HG02798 (cell line): ENCODE measurements at regions not wholly inside any gene's neighbourhood (a gene's known extent, or its start where the extent isn't known, plus 50 kb on each side); places are given as distances from the start of the nearest gene placed in this dataset.

Experiments used
- ATAC-seq: cut with Tn5 transposase; IDR thresholded peaks from one replicate; pipeline ENCODE4 v1.9.1; 2021; ENCODE audit warnings: mild to moderate bottlenecking; ENCODE audit not compliant: unreplicated experiment, poor library complexity

DNA sequence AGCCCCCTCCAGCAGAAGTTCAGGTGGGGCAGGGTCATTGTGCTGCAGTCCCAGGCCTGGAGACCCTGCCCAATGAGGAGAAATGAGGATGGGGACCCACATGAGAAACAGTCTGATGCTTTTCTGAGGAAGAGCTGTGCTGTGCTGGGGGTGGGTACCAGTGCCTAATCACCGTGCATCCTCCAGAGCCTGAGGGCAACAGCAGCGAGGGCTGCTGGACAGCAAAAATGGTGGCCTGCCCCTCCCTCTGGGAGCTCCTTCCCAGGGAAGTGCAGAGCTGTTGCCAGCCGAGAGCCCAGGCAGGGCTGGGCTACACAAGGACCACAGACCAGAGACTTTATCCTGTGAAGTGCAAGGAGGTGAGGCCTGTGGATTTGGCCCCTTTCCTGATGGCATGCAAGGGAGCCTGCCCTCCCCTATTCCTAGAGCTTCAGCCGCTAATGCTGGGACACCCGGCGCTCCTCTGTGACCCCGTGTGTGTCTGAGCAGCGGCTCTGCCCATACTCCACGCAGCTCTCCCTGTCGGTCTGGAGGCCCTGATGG, 134.8 kb downstream of the DSEL start:
- no peak for ATAC-seq

DNA sequence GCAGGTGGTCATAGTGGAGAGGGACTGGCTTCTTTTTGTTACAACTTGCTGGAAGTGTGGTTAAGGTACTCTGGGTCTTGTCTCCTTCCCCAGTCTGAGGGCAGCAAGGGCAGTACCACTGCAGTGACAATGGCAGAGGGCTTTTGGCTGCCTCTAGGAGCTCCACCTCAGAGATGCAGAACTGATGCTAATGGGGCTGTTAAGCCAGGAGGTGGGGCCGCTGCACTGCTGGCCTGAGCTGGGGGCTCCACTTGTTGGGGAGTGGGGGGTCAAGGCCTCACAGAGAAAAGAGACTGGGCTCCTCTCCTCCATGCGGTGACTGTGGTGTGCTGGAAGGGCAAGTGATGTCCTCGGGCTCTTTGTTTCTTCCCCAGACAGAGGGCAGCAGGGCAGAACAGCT, 135.7 kb downstream of the DSEL start:
- no peak for ATAC-seq

DNA sequence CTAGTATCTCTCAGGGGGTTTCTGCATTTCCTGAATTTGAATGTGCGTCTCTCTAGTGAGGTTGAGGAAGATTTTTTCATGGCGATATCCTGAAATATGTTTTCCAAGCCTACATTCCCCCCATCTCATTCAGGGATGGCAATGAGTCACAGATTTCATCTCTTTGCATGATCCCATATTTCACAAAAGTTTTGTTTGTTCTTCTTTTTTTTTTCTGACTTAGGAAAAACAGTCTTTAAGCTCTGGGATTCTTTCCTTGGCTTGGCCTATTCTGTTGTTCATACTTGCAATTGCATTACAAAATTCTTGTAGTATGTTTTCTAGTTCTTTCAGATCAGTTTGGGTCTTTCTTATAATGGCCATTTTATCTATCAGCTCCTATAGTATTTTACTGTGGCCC, 136.5 kb downstream of the DSEL start:
- ATAC-seq, result no peak

DNA sequence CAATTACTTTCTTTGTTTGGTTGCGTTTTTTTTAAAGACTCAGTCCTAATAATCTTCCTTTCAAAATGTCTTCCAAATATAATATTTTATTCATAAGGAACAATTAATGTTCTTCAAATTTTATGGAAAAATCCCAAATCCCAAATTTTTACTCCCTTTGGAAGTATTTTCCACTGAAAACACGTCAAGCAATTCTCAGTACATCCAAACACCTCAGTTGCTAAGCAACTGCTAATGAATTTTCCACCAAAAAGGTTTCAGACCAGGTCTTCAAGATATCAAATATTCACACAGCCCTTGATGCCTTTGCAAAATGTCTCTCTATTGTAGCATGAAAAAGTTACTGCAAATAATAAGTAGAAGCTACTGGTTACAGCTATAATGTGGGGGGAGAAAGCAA, 140.1 kb downstream of the DSEL start:
- ATAC-seq, result no peak

DNA sequence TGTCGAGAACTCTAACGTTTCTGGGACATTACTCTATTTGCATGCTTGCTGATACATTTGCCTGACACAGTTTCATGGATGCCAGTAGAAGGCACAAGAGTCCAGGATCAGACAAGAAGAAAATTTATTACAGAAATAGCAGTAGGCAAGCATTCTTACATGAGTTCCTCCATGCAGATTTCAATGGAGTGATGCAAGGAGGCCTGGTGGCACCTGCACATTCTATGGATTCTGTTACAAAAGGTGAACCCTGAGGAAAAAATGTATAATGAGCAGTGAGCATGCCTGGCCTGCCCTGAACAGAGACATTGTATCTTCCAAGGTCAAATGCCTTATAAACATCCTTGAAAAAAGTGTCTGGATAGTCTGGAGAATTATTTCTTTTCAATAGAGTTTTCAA, 142.9 kb downstream of the DSEL start:
- ATAC-seq, result no peak

DNA sequence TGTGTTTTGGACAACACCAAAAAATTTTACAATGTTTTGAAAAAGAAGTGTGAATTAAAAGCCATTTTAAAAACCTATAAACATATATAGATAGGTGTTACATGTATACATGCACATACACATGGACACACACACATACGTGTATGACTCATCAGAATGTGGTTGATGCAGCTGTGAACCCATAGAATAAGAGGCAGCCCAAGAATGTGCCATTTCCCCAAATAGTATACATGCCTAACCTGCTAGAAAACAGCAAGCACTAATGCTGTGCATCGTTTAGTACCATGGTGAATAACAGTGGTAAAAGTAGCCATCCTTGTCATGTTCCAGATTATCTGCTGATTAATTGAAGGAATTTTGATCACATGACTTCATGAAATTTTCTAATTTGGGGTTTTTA, 149.0 kb downstream of the DSEL start:
- ATAC-seq, result no peak

DNA sequence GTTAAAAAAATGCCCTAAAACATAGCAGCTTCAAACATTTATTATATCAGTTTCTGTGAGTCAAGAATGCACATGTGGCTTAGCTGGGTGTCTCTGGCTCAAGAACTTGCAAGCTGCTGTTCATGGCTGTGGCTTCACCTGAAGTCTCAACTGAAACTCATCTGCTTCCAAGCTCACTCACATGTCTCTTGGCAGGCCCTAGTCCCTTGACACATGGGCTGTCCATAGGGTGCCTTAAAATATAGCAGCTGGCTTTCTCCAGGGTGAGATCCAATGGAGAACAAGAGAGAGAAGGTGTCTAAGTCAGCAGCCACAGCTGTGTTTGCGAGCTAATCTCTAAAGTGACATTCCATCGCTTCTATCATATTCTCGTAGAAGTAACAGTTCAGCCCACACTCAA, 152.8 kb downstream of the DSEL start:
- ATAC-seq, result no peak

DNA sequence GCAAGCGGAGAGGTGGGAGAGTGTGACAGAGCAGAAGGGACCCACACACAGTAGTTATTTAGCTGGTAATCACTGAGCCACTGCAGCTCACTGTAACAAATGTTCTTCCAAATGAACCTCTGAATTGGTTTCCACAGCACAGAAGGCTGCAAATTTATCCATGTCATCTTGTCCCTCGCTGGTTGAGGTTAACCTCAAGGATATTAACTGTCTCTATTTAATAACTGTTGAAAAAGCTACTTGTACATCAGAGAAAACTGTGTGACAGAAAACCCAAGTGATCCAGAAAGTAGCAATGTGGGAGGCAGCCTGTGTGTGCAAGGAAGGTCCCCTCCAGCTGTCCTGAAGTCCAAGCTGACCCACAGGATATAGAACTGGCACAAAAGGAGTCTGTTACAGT, 153.6 kb downstream of the DSEL start:
- ATAC-seq, result no peak

DNA sequence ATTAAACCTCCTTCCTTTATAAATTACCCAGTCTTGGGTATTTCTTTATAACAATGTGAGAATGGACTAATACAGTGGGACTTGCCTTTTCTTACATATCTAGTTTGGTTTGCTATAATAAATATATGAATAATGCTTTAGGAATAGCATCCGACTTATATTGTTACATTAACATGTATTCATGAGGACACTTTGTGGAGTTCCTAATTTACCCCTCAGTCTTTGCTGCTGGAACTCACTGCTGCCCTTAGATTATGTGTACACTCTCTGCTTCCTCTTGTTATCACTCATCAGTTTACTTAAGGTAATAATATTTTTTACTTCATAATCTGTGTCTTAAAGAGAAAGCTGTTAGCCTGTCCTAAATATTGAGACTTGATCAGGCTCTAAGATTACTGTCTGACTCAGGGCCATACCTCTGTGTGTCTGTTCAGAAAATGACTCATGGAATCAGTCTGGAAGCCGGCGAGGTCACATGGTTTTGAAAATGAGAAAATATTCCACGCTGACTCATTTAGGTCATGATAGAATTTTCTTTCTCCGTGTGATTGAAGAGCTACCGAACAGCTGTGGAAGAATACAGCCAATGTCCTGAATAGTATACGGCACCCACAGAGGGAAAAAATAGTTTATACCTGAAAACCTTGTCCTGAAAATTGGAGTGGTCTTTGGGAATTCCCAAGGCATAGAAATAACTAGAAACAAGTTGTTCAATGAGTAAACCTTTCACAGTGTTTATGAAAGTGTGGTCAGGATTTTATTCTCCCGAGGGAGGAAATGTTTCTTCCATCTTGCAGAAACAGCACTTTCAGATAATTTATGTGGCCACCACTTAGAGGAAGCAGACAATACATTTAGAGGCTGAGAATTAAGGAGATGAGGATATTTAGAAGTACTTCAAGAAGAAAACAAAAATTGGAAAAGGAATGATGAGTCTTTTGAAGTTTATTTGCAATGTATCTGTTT, 156.4 kb downstream of the DSEL start:
- peak; percentile 88 for ATAC-seq

DNA sequence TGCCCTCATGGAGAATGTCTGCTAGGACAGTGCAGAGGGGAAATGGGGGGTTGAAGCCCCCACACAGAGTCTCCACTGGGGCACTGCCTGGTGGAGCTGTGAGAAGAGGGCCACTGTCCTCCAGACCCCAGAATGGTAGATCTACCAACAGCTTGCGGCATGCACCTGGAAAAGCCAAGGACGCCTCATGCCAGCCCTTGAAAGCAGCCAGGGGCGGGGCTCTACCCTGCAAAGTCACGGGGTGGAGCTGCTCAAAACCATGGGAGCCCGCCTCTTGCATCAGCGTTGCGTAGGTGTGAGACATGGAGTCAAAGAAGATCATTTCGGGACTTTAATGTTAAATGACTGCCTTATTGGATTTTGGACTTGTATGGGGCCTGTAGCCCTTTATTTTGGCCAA, 157.6 kb downstream of the DSEL start:
- ATAC-seq, result no peak

DNA sequence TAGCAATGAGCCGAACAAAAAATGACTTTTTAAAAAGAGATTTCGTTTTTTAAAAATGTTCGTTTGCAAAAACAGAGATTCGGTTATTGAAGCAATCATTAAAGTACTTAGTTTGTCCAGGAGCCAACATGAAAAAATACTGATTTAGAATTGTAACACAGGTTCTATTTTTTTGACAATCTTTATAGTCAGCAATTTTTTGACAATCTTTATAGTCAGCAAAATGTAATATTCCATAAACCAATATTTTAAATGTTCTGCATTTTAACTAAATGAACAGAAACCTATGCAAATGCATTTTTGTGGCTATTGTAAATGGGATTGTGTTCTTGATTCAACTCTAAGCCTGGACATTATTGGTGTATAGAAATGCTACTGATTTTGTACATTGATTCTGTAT, 161.8 kb downstream of the DSEL start:
- ATAC-seq, result no peak

DNA sequence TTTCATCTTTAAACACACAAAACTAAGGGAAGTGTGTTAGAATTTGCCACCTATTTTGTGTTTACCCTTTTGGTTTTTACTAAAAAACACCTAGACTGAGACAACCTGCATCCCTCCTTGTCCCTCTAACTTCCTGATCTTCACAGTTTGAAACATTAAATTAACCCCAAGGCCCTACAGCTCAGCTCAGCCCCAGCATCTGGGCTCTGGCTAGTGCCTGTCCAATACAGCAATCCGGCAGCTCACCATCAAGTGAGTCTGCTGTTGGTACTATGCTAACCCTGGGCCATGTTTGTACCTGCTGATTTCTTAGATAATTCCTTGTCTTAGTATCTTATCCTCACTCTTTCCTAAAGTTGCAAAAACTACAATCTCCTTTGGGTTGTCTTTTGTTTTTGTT, 162.4 kb downstream of the DSEL start:
- ATAC-seq, result no peak

DNA sequence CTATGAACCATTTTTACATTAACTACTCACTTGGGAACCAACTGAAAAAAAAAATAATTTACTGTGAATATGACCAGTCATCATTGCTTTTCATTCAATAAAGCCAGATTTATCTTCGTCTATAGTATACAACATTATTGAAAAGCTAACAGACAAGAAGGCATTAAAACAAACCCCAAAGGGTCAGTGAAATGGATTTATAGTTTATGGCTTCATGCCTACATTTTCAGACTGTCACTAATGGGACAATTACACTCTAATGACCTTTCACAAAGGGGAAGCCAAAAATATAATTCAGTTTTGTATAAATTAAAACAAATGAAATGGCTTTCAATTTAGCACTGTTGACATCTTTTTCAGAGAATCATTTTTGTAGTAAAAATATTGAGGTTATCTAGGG, 169.1 kb downstream of the DSEL start:
- no peak for ATAC-seq

DNA sequence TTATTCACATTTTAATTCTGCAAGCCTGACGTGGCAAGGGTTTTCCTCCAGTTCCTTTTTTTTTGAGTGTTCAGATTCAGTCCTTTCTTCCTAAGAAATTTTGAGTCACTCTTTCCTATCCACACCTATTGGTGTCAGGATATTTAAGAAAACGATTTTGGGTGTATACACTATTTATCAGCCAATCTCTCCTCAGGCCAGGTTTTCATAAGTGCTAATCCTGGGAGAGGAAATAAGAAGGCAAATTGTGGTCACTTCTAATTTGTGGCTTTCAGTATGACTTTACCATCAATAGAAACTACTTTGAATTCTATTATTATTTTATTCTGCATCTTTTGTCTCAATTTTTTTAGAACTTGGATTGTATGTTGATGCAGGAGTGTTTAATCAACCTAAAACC, 174.4 kb downstream of the DSEL start:
- ATAC-seq, result no peak

DNA sequence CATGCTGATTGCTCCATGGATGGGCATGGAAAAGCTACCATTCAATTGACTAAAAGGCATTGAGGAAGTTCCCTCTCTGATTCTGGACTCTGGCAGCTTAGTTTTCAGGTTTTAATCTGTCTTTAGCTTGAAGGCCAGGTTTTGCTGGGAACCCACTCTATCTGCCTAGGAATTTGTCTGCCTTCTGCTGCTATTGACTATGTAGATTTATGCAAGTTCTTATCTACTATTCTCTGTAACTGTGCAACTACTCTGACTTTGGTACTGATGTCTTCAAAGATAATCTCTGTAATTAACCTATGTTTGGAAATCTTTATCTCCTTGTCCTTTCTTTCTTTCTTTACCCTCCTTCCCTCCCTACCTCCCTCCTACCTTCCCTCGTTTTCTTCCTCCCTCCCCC, 178.8 kb downstream of the DSEL start:
- ATAC-seq, result no peak

DNA sequence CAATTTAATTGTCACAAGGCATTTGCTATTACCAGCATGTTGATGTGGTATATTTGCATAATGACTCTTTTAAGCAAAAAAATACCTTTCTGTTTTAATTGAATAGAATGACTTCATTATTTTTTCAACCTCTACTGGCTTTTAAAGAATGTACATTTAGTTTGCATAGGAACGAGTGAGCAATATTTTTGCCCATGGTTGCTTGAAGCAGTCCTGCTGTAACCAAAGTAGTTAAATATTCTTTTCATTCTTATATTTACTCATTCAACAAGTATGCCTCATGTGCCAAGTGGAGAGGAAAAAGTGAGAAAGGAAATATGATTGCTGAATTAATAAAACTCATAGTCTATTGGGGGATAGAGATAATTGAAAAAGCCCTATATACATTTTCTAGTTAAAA, 184.7 kb downstream of the DSEL start:
- no peak for ATAC-seq

DNA sequence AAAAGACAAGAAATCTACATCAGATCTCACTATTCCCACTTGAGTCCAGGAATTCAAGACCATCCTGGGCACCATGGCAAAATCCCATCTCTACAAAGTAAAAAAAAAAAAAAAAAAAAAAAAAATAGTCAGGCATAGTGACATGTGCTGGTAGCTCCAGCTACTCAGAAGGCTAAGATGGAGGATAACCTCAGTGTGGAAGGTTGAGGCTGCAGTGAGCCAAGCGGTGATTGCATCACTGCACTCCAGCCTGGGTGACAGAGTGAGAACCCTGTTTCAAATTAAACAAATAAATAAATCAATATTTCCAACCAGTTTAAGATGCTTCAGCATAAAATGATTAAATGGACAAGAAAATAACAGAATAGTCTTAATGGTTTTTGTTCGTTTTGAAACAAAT, 197.4 kb downstream of the DSEL start:
- no peak for ATAC-seq

DNA sequence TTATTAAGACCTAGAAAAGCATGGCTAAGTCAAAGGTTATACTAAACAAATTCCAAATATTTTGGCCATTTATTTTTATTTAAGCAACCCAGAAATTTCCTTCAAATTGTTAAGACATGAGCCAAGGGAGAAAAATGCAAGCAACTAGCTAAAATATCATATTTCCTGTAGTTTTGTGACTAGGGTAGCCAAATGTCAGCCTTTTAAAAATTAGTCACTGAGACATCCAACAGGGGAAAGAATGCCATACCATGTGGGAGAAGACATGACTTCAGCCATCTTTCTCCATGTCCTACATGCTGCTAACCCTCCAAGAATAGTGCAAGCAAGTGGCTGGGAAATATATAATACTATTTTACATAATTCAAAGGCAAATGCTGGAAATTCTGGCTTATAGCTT, 197.9 kb downstream of the DSEL start:
- no peak for ATAC-seq

DNA sequence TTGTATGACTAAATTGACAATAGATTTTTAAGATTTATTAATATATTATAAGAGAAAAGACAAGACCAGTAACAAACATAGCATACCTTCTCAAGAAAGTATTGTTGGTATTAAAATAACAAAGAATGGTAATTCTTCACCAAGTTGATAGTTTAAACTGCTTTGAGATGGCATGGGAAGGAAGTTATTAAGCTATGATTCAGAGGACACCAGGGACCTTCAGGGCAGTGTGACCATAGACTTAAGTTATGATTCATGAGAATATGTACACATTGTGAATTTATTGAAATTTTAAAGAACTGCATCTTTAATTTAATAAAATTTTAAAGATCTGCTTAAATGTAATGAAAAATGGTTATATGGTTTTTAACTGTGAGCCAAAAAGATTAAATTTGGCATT, 205.7 kb downstream of the DSEL start:
- ATAC-seq, result no peak

DNA sequence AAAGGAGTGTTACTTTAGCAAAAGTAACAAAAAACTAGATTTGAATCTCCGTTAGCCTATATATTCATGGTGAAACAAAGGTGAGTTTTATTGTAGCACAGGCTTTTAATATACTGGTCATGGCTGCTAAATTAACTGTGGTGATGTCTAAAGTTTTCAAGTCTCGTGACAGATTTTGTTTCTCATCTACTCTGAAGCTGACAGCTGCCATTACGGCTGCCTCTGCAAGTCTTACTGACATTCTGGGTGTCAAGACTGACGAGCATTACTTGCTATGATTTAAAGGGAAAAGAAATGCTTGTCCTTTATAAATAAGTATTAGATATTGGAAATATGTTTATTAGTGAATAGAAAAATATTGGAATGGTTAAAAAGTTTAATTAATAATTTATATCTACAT, 207.7 kb downstream of the DSEL start:
- no peak for ATAC-seq

DNA sequence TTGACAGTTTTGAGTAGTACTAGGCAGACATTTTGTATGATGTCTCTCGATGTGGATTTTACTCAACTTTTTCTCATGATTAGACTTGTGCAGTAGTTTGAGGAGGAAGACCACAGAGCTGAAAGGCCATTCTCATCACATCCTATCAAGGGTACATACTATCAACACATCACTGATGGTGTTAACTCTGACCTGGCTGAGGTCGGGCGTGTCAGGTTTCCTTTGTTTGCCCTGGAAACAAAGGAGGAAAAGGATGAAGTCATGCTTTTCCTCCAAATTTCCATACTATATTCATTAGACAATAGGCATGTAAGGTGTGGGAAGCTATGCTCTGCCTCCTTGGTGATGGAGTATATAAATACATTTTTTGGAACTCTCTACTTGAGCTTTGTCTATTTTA, 211.1 kb downstream of the DSEL start:
- ATAC-seq, result no peak

DNA sequence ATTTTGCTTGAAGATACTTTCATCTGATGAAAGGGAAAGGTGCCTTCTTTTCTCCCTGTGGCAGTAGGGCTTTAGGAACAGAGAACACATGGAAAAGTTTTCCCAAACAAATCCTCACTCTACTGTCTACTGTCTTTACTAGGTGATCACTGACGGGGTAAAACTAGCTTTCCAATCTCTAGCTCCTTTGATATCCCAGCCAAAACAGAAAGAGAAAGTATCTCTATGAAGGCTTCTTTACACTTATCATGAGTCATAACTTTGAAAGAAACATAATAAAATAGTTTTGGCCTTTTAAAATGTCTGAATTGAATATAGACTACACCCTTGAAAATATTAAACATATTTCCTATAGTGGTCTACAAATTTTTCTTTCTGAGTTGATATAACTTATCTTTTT, 214.5 kb downstream of the DSEL start:
- ATAC-seq, result no peak
